ENCODE measurements at regions not wholly inside any gene's neighbourhood (a gene's known extent, or its start where the extent isn't known, plus 50 kb on each side); places are given as distances from the start of the nearest gene placed in this dataset.

GRCh38 chr10:27600930-27601329 is 96.8 kb downstream of the RAB18 start:
- no peak for TF ChIP-seq ZNF331 (CRISPR knock-in tag; IDR thresholded peaks at IDR 0.05; ENCODE audit: low read depth)
- no peak for TF ChIP-seq CTCF (conservative IDR thresholded peaks at IDR 0.05; ENCODE audit: low read depth in 2 of 2)
- TF ChIP-seq REST (IDR thresholded peaks at IDR 0.05; ENCODE audit: unreplicated experiment): no peak
- TF ChIP-seq EZH2 (IDR thresholded peaks at IDR 0.05; ENCODE audit: low read depth, unreplicated experiment): no peak
- no peak for TF ChIP-seq EZH2phosphoT487 (IDR thresholded peaks at IDR 0.05; ENCODE audit: unreplicated experiment)
- no peak for TF ChIP-seq POLR2AphosphoS5 (IDR thresholded peaks at IDR 0.05; ENCODE audit: low read depth)
- TF ChIP-seq CREB1 (CRISPR knock-in tag; IDR thresholded peaks at IDR 0.05; ENCODE audit: low read depth): no peak
- no peak for TF ChIP-seq ZNF462 (CRISPR knock-in tag; IDR thresholded peaks at IDR 0.05)
- no peak for TF ChIP-seq JUNB (IDR thresholded peaks at IDR 0.05; ENCODE audit: unreplicated experiment)
- no peak for TF ChIP-seq STAT1 (IDR thresholded peaks at IDR 0.05; ENCODE audit: unreplicated experiment)
- no peak for TF ChIP-seq NANOG (IDR thresholded peaks at IDR 0.05; ENCODE audit: borderline replicate concordance)
- no peak for TF ChIP-seq ETS1 (IDR thresholded peaks at IDR 0.05)

Data from GM23338 (cell line).